SK-N-SH (cell line): ENCODE measurements at regions not wholly inside any gene's neighbourhood (a gene's known extent, or its start where the extent isn't known, plus 50 kb on each side); places are given as distances from the start of the nearest gene placed in this dataset.

ENCODE experiments used
- CTCF ChIA-PET: fragments of 300-600, 350-600 bp; formaldehyde crosslinking; extraction: SDS; loops from one replicate; lab custom pipeline; 2021; lab: Yijun Ruan, JAX
- POLR2A ChIA-PET: fragments of 350-600 bp; sonication (Branson Sonifier 250); formaldehyde crosslinking; extraction: SDS; loops from one replicate; lab custom pipeline; 2020; ENCODE audit warnings: antibody characterized with exemption, inconsistent platforms; lab: Yijun Ruan, JAX
- DNase-seq: peaks from one replicate; pipeline ENCODE4 v3.0.0; 2012
- H2AFZ ChIP-seq: fragments of 200-600 bp; sonication (generic); 2 replicates; pipeline ENCODE4 v1.8.1; 2016; ENCODE audit warnings: antibody characterized with exemption, mild to moderate bottlenecking, low read depth
- H3F3A ChIP-seq: fragments of 200-600 bp; sonication (generic); replicated peaks from 2 replicates; pipeline ENCODE3; 2016; ENCODE audit warnings: antibody characterized with exemption, mild to moderate bottlenecking; ENCODE audit not compliant: insufficient read depth
- H3K27ac ChIP-seq, 2 experiments: fragments of 200-500 bp in 1 of 2; fragments of 200-600 bp in 1 of 2; sonication (Bioruptor generic) in 1 of 2; sonication (generic), shearing (Covaris generic) in 1 of 2; 2 replicates each; pipeline versions ENCODE4 v1.5.1 to v1.6.1; 2014 to 2016; ENCODE audit warnings: low read depth in 2 of 2, inconsistent platforms in 1 of 2, low read length in 1 of 2, mild to moderate bottlenecking in 1 of 2, mixed read lengths in 1 of 2
- H3K27me3 ChIP-seq: fragments of 200-600 bp; sonication (generic), shearing (Covaris generic); 2 replicates; pipeline ENCODE4 v1.6.1; 2016; ENCODE audit warnings: mixed run types; ENCODE audit not compliant: insufficient read depth
- H3K36me3 ChIP-seq, 2 experiments: fragments of 200-500 bp in 1 of 2; fragments of 200-600 bp in 1 of 2; sonication (Bioruptor generic) in 1 of 2; sonication (generic) in 1 of 2; replicated peaks in 1 of 2; 2 replicates each; pipeline versions ENCODE3 to v1.5.1; 2014 to 2016; ENCODE audit warnings: low read length in 1 of 2, mild to moderate bottlenecking in 1 of 2; ENCODE audit not compliant: insufficient read depth in 2 of 2, control insufficient read depth in 1 of 2
- H3K4me1 ChIP-seq, 2 experiments: fragments of 200-500 bp in 1 of 2; fragments of 200-600 bp in 1 of 2; sonication (Bioruptor generic) in 1 of 2; sonication (generic), shearing (Covaris generic) in 1 of 2; 2 replicates each; pipeline versions ENCODE4 v1.5.1 to v1.6.1; 2014 to 2016; ENCODE audit warnings: low read depth in 1 of 2, low read length in 1 of 2, mixed run types in 1 of 2; ENCODE audit not compliant: insufficient read depth in 2 of 2, control insufficient read depth in 1 of 2
- H3K4me2 ChIP-seq: fragments of 200-600 bp; sonication (generic), shearing (Covaris generic); 2 replicates; pipeline ENCODE4 v1.6.1; 2017; ENCODE audit warnings: mixed run types
- H3K4me3 ChIP-seq, 2 experiments: fragments of 200-500 bp in 1 of 2; fragments of 200-600 bp in 1 of 2; sonication (Bioruptor generic) in 1 of 2; sonication (generic), shearing (Covaris generic) in 1 of 2; 2 replicates each; pipeline versions ENCODE4 v1.5.1 to v1.8.1; 2014 to 2016; ENCODE audit warnings: low read depth in 2 of 2, inconsistent platforms in 1 of 2, low read length in 1 of 2, mild to moderate bottlenecking in 1 of 2, mixed read lengths in 1 of 2, moderate library complexity in 1 of 2
- H3K79me2 ChIP-seq: fragments of 200-600 bp; sonication (generic); 2 replicates; pipeline ENCODE4 v1.8.1; 2017; ENCODE audit warnings: mild to moderate bottlenecking; ENCODE audit not compliant: insufficient read depth
- H3K9ac ChIP-seq: fragments of 200-600 bp; sonication (generic); 2 replicates; pipeline ENCODE4 v1.6.1; 2017; ENCODE audit warnings: mixed run types
- H3K9me2 ChIP-seq: fragments of 200-600 bp; sonication (generic); 2 replicates; pipeline ENCODE4 v1.6.1; 2017; ENCODE audit warnings: mixed run types
- H3K9me3 ChIP-seq: fragments of 200-600 bp; sonication (generic); 2 replicates; pipeline ENCODE4 v1.6.1; 2017; ENCODE audit warnings: mixed run types, mild to moderate bottlenecking, moderate library complexity
- H4K20me1 ChIP-seq: fragments of 200-600 bp; sonication (generic); 2 replicates; pipeline ENCODE4 v1.6.1; 2017; ENCODE audit warnings: mild to moderate bottlenecking, mixed run types; ENCODE audit not compliant: insufficient read depth
- CHD2 ChIP-seq: fragments of 150-350 bp; IDR thresholded peaks from 2 replicates; pipeline ENCODE4 v1.6.1; 2018; ENCODE audit warnings: low read length; ENCODE audit not compliant: partially characterized antibody
- ELF1 ChIP-seq: IDR thresholded peaks from 2 replicates; pipeline ENCODE4 v1.4.0; 2012
- EZH2phosphoT487 ChIP-seq: fragments of 200-600 bp; sonication (generic); IDR thresholded peaks from 2 replicates; pipeline ENCODE4 v1.6.1; 2017; ENCODE audit warnings: low read depth, mixed run types, mild to moderate bottlenecking, antibody characterized with exemption, moderate library complexity, borderline replicate concordance
- FOSL2 ChIP-seq: IDR thresholded peaks from 2 replicates; pipeline ENCODE4 v1.4.0; 2012; ENCODE audit warnings: low read depth, mild to moderate bottlenecking, moderate library complexity, borderline replicate concordance
- FOXM1 ChIP-seq: IDR thresholded peaks from 2 replicates; pipeline ENCODE4 v1.4.0; 2012; ENCODE audit warnings: low read depth, mild to moderate bottlenecking
- GATA2 ChIP-seq: sonication (generic); formaldehyde crosslinking; IDR thresholded peaks from 2 replicates; pipeline ENCODE4 v1.5.0; 2020; ENCODE audit warnings: mild to moderate bottlenecking, missing genetic modification reagents
- JUND ChIP-seq: IDR thresholded peaks from 2 replicates; pipeline ENCODE4 v1.4.0; 2012
- MEF2A ChIP-seq: IDR thresholded peaks from 2 replicates; pipeline ENCODE4 v1.4.0; 2012; ENCODE audit warnings: low read depth, borderline replicate concordance
- NRF1 ChIP-seq: IDR thresholded peaks from 2 replicates; pipeline ENCODE4 v1.6.1; 2012; ENCODE audit warnings: low read depth, mild to moderate bottlenecking, low read length
- RAD21 ChIP-seq: IDR thresholded peaks from 2 replicates; pipeline ENCODE4 v1.6.1; 2012; ENCODE audit warnings: mild to moderate bottlenecking, low read length
- RXRA ChIP-seq: IDR thresholded peaks from 2 replicates; pipeline ENCODE4 v1.4.0; 2012; ENCODE audit warnings: low read depth, mild to moderate bottlenecking, borderline replicate concordance
- TCF12 ChIP-seq: IDR thresholded peaks from 2 replicates; pipeline ENCODE4 v1.4.0; 2012
- TEAD4 ChIP-seq: IDR thresholded peaks from 2 replicates; pipeline ENCODE4 v1.4.0; 2012; ENCODE audit warnings: mild to moderate bottlenecking, borderline replicate concordance; ENCODE audit not compliant: insufficient read depth
- whole genome bisulfite sequencing: methylation state at CpG from one replicate; pipeline ENCODE4 v1.1.6; 2017; ENCODE audit warnings: low lambda C conversion rate; 5-methylcytosine and 5-hydroxymethylcytosine counted together
- TF ChIP-seq, protein P1 (sequence below): IDR thresholded peaks from 2 replicates; pipeline ENCODE4 v1.6.1; 2012; ENCODE audit warnings: mild to moderate bottlenecking, low read depth, low read length, moderate library complexity
- TF ChIP-seq, protein P2 (sequence below): IDR thresholded peaks from 2 replicates; pipeline ENCODE4 v1.4.0; 2012; ENCODE audit warnings: low read depth, borderline replicate concordance
- TF ChIP-seq, protein P3 (sequence below): fragments of 150-350 bp; IDR thresholded peaks from 2 replicates; pipeline ENCODE4 v1.6.1; 2017; ENCODE audit warnings: antibody characterized with exemption, low read length, low read depth, borderline replicate concordance

DNA sequence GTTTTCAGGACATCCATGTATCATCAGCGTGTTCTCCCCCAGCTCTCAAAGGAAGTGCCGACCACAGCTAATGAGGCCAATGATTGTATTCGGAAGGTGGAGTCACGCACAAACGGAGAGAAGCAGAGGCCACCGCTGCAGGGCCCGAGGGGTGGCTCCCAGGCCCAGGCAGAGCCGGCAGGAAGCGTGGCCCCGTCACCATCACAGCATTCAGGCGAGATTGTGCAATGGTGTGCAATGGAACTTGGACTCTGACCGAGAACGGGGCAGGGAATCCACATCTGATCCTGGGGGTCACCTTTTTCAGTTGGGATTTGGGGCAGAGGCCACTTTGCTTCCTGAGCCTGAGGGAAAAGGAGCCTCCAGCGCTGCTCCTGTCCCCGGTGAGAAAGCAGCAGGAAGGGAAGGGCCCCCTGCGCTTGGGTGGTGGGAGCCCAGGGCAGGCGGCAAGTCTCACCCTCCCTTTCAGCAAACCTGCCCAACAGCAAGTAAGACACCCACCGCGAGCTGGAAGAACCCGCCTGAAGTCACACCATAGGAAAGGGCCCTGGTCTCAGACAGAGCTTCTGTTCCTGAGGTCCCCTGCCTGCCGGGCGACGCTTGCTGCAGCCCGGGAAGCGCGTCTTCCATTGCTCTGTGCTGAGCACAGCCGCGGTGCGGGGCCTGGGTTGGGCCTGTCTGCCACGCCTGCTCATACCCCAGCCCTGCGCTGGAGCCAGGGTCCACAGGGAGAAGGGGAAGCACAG is 1430.7 kb downstream of the BRD1 start (continued):
- TF ChIP-seq, protein P1, sequence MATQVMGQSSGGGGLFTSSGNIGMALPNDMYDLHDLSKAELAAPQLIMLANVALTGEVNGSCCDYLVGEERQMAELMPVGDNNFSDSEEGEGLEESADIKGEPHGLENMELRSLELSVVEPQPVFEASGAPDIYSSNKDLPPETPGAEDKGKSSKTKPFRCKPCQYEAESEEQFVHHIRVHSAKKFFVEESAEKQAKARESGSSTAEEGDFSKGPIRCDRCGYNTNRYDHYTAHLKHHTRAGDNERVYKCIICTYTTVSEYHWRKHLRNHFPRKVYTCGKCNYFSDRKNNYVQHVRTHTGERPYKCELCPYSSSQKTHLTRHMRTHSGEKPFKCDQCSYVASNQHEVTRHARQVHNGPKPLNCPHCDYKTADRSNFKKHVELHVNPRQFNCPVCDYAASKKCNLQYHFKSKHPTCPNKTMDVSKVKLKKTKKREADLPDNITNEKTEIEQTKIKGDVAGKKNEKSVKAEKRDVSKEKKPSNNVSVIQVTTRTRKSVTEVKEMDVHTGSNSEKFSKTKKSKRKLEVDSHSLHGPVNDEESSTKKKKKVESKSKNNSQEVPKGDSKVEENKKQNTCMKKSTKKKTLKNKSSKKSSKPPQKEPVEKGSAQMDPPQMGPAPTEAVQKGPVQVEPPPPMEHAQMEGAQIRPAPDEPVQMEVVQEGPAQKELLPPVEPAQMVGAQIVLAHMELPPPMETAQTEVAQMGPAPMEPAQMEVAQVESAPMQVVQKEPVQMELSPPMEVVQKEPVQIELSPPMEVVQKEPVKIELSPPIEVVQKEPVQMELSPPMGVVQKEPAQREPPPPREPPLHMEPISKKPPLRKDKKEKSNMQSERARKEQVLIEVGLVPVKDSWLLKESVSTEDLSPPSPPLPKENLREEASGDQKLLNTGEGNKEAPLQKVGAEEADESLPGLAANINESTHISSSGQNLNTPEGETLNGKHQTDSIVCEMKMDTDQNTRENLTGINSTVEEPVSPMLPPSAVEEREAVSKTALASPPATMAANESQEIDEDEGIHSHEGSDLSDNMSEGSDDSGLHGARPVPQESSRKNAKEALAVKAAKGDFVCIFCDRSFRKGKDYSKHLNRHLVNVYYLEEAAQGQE = no peak
- TF ChIP-seq TEAD4 (no peak), EZH2phosphoT487 (no peak), TCF12 (no peak)
- TF ChIP-seq, protein P2, sequence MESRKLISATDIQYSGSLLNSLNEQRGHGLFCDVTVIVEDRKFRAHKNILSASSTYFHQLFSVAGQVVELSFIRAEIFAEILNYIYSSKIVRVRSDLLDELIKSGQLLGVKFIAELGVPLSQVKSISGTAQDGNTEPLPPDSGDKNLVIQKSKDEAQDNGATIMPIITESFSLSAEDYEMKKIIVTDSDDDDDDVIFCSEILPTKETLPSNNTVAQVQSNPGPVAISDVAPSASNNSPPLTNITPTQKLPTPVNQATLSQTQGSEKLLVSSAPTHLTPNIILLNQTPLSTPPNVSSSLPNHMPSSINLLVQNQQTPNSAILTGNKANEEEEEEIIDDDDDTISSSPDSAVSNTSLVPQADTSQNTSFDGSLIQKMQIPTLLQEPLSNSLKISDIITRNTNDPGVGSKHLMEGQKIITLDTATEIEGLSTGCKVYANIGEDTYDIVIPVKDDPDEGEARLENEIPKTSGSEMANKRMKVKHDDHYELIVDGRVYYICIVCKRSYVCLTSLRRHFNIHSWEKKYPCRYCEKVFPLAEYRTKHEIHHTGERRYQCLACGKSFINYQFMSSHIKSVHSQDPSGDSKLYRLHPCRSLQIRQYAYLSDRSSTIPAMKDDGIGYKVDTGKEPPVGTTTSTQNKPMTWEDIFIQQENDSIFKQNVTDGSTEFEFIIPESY = no peak
- TF ChIP-seq, all 33 proteins: peak for 0

DNA sequence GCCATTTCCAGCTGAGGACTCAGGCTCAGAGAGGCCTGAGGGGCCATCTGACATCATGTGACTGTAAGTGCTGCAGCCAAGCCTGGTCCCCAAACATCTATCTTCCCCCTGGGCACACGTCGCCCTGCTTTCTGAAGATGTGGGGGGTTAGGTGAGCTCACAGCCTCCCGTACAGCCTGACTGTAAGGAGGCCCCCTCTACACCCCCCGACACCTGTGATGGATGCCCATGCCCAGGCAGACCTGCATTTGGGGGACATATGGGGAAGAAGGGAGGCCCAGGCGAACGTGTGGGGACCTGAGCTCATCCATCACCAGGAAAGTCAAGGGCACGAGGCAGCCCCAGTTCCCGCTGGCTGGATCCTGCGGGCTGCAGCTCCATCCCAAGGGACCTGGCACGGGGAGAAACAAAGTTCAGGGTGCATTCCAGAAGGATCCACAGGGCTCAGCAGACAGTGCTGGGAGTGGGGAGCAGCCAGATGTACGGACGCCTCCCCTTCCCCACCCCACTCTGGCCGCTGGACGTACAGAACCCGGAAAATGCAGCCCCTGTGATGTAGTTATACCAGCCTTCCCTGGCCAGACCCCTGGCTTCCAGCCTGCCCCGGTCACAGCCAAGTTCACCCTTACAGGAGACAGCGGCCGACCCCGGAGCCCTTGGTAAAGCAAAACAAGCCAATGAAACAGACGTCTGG is 1431.4 kb downstream of the BRD1 start:
- ChIA-PET POLR2A (no interaction called here), CTCF (interaction anchor here (0.7 kb wide), 1 partner anchor 33 kb away, joined by 3 read pairs; no protein-coding TSS in a partner anchor)
- Histone ChIP-seq H3K79me2 (no peaks in the 10 kb centered on the region), H3K4me3 (no peak overlapping the region), H3K9me2 (no peaks in the 10 kb centered on the region), H4K20me1 (no peaks in the 10 kb centered on the region), H3K27me3 (peaks cover 8% of the 10 kb centered on the region), H2AFZ (no peak overlapping the region), H3K4me2 (no peak overlapping the region), H3K9me3 (no peaks in the 10 kb centered on the region), H3K4me1 (no peaks in the 10 kb centered on the region), H3K9ac (no peak overlapping the region), H3F3A (no peaks in the 10 kb centered on the region), H3K36me3 (no peaks in the 10 kb centered on the region), H3K27ac (no peak overlapping the region)
- no peak for DNase-seq
- TF ChIP-seq JUND = no peak
- 10% methylated on average over 13 of the region's 20 CpGs for WGBS

DNA sequence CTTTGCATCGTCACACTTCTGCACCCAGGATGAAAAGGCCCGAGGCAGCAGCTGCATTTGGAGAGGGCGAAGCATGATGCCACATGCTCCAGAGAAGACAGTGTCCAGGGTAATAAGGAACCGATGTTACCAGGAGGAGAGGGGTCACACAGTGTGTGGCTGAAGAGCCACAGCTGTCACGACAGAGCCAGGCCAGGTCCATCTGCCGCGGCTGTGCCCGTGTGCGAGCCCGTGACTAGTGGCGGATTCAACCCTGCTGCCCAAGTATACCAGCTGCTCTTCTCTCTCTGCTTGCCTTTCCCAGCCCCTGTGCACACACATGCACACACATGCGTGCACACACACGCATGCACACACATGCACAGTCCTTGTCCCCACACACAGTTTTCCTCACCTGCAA is 1432.5 kb downstream of the BRD1 start:
- no peaks in the 10 kb centered on the region for H3F3A ChIP-seq
- no peaks in the 10 kb centered on the region for H4K20me1 ChIP-seq
- H2AFZ ChIP-seq = no peak overlapping the region
- WGBS = 4% methylated on average over 11 of the region's 13 CpGs
- no peaks in the 10 kb centered on the region for H3K9me2 ChIP-seq
- POLR2A ChIA-PET = no interaction called here
- no peak overlapping the region for H3K9ac ChIP-seq
- H3K27ac ChIP-seq = no peak overlapping the region
- H3K27me3 ChIP-seq = peaks cover 8% of the 10 kb centered on the region
- CTCF ChIA-PET = no interaction called here
- H3K4me3 ChIP-seq = no peak overlapping the region
- no peaks in the 10 kb centered on the region for H3K36me3 ChIP-seq
- DNase-seq = no peak
- H3K79me2 ChIP-seq = no peaks in the 10 kb centered on the region
- H3K4me1 ChIP-seq = no peaks in the 10 kb centered on the region
- no peaks in the 10 kb centered on the region for H3K9me3 ChIP-seq
- H3K4me2 ChIP-seq = no peak overlapping the region
- TF ChIP-seq, protein P3, sequence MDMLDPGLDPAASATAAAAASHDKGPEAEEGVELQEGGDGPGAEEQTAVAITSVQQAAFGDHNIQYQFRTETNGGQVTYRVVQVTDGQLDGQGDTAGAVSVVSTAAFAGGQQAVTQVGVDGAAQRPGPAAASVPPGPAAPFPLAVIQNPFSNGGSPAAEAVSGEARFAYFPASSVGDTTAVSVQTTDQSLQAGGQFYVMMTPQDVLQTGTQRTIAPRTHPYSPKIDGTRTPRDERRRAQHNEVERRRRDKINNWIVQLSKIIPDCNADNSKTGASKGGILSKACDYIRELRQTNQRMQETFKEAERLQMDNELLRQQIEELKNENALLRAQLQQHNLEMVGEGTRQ = no peak
- no peak for TF ChIP-seq EZH2phosphoT487
- no peak for TF ChIP-seq NRF1
- no peak for TF ChIP-seq MEF2A
- no peak for TF ChIP-seq FOSL2
- no peak for TF ChIP-seq GATA2 (CRISPR knock-in tag)
- no peak for TF ChIP-seq ELF1
- no peak for TF ChIP-seq RXRA
- no peak for TF ChIP-seq CHD2
- no peak for TF ChIP-seq FOXM1
- no peak for TF ChIP-seq RAD21
- TF ChIP-seq JUND = no peak
